DOHH2 (cell line): ENCODE measurements at regions not wholly inside any gene's neighbourhood (a gene's known extent, or its start where the extent isn't known, plus 50 kb on each side); places are given as distances from the start of the nearest gene placed in this dataset.

Experiments
- CTCF ChIP-seq: fragments of 200-600 bp; sonication (generic); IDR thresholded peaks from one replicate; pipeline ENCODE4 v1.5.1; 2014; ENCODE audit warnings: antibody characterized with exemption, mild to moderate bottlenecking, low read depth, low read length; ENCODE audit not compliant: poor library complexity, severe bottlenecking
- EZH2phosphoT487 ChIP-seq: fragments of 200-600 bp; sonication (generic); IDR thresholded peaks from 2 replicates; pipeline ENCODE4 v1.6.1; 2017; ENCODE audit warnings: borderline replicate concordance, mild to moderate bottlenecking, antibody characterized with exemption, low read length, moderate library complexity, mixed read lengths

GRCh38 chr11:129701706-129702105 lies 113.9 kb upstream of the TMEM45B start:
- TF ChIP-seq CTCF = no peak
- TF ChIP-seq EZH2phosphoT487 = no peak
